Omental fat pad (tissue), 3 donors: ENCODE measurements at regions not wholly inside any gene's neighbourhood (a gene's known extent, or its start where the extent isn't known, plus 50 kb on each side); places are given as distances from the start of the nearest gene placed in this dataset.

ENCODE experiments used
- ATAC-seq: fragments of 150-250 bp; one replicate; pipeline ENCODE4 v1.9.1; 2016; ENCODE audit warnings: mild to moderate bottlenecking, moderate library complexity; ENCODE audit not compliant: low FRiP score
- DNase-seq: peaks from one replicate; pipeline ENCODE4 v3.0.0-alpha.2; 2019; ENCODE audit warnings: low spot score
- CTCF ChIP-seq, 3 donors: fragments of 450-650 bp; IDR thresholded peaks; one replicate each; pipeline ENCODE4 v1.5.1; 2016 to 2017; ENCODE audit warnings: antibody characterized with exemption in 3 of 3, mild to moderate bottlenecking in 3 of 3, moderate library complexity in 2 of 3

- no peak for TF ChIP-seq CTCF (IDR thresholded peaks at IDR 0.05)
- DNase-seq, result no peak
- no peak for ATAC-seq
These were observed 549.6 kb downstream of the FGF9 start for GRCh38 chr13:22220151-22221135.

- TF ChIP-seq CTCF (IDR thresholded peaks at IDR 0.05), result no peak
- no peak for DNase-seq
- no peak for ATAC-seq
These were observed 552.5 kb downstream of the FGF9 start for GRCh38 chr13:22223411-22223810.

GRCh38 chr13:22226086-22226485 lies 555.2 kb downstream of the FGF9 start:
- no peak for TF ChIP-seq CTCF (IDR thresholded peaks at IDR 0.05)
- DNase-seq, result no peak
- ATAC-seq, result no peak

GRCh38 chr13:22227895-22228294 lies 557.0 kb downstream of the FGF9 start:
- TF ChIP-seq CTCF (IDR thresholded peaks at IDR 0.05), result no peak
- ATAC-seq, result no peak
- no peak for DNase-seq

GRCh38 chr13:22229916-22230315 lies 559.0 kb downstream of the FGF9 start:
- ATAC-seq, result no peak
- no peak for DNase-seq
- TF ChIP-seq CTCF (IDR thresholded peaks at IDR 0.05), result no peak

GRCh38 chr13:22232186-22232585 lies 561.3 kb downstream of the FGF9 start:
- ATAC-seq, result no peak
- no peak for TF ChIP-seq CTCF (IDR thresholded peaks at IDR 0.05)
- no peak for DNase-seq
